Tibial nerve (tissue), 3 donors: ENCODE measurements at regions not wholly inside any gene's neighbourhood (a gene's known extent, or its start where the extent isn't known, plus 50 kb on each side); places are given as distances from the start of the nearest gene placed in this dataset.

ENCODE experiments used
- CTCF ChIP-seq, 5 experiments: fragments of 200-600 bp in 3 of 5; fragments of 450-650 bp in 2 of 5; sonication (generic) in 3 of 5; IDR thresholded peaks; one replicate each; pipeline ENCODE4 v1.5.1; 2016 to 2019; ENCODE audit warnings: antibody characterized with exemption in 5 of 5, mild to moderate bottlenecking in 3 of 5, moderate library complexity in 2 of 5
- POLR2A ChIP-seq, 2 donors: fragments of 450-650 bp; IDR thresholded peaks; one replicate each; pipeline ENCODE4 v1.6.1; 2017; ENCODE audit warnings: antibody characterized with exemption in 2 of 2, mild to moderate bottlenecking in 2 of 2, moderate library complexity in 2 of 2

DNA sequence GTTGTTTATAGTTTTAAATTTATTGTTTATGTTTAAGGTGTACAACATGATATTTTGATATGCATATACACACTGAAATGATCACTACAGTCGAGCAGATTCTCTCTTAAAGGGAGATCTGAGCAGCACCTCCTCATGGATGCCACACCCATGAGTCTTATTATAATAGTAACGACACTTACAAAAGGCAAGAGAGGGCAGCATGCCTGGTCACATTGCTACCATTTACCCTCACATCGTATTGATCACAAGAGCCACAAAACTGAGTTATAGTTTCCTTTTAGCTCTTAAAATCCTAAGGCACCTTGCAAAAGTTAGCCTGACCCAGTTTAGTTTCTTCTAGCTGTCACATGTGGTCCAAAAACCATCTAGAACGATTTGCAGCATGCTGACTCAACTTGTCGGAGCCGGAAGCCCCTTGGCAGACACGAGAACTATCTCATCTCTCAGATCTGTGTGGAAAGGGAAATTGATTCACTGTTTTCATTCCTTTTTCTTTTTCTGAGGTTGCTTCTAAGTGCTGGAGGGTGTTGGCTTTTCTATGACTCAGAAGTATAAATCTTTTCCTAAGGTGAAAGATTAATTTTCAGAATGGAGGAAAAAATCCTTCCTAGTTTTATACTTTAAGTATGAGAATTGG, 85.3 kb downstream of the CDC42EP3 start:
- TF ChIP-seq CTCF (IDR thresholded peaks at IDR 0.05), result no peak
- TF ChIP-seq POLR2A (IDR thresholded peaks at IDR 0.05), result no peak
